ENCODE measurements at regions not wholly inside any gene's neighbourhood (a gene's known extent, or its start where the extent isn't known, plus 50 kb on each side); places are given as distances from the start of the nearest gene placed in this dataset.

DNA sequence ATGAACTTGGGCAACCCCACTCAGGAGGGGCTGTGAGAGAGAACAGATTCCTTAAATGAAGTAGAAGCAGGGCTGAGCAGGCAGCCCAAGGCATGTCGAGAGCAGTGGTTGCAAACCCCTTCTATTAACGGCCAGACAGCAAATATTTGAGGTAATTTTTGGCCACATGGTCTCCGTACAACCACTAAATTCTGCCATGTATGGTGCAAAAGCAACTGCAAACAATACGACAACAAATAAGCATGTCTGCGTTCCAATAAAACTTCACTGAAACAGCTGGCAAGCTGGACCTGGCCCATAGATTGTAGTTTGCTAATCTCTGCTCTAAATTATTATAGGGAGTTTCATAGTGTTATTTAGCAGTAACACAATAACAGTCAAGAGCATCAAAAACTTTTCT, 217.0 kb upstream of the ZNF521 start:
- H3K4me3 ChIP-seq (ENCODE audit: control insufficient read depth, low read depth, low read length), result no peak overlapping the region
- TF ChIP-seq, protein P1, sequence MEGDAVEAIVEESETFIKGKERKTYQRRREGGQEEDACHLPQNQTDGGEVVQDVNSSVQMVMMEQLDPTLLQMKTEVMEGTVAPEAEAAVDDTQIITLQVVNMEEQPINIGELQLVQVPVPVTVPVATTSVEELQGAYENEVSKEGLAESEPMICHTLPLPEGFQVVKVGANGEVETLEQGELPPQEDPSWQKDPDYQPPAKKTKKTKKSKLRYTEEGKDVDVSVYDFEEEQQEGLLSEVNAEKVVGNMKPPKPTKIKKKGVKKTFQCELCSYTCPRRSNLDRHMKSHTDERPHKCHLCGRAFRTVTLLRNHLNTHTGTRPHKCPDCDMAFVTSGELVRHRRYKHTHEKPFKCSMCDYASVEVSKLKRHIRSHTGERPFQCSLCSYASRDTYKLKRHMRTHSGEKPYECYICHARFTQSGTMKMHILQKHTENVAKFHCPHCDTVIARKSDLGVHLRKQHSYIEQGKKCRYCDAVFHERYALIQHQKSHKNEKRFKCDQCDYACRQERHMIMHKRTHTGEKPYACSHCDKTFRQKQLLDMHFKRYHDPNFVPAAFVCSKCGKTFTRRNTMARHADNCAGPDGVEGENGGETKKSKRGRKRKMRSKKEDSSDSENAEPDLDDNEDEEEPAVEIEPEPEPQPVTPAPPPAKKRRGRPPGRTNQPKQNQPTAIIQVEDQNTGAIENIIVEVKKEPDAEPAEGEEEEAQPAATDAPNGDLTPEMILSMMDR (conservative IDR thresholded peaks at IDR 0.05; ENCODE audit: control insufficient read depth, insufficient read depth, low read depth, low read length), result no peak
- DNase-seq (ENCODE audit: low read depth), result no peak

DNA sequence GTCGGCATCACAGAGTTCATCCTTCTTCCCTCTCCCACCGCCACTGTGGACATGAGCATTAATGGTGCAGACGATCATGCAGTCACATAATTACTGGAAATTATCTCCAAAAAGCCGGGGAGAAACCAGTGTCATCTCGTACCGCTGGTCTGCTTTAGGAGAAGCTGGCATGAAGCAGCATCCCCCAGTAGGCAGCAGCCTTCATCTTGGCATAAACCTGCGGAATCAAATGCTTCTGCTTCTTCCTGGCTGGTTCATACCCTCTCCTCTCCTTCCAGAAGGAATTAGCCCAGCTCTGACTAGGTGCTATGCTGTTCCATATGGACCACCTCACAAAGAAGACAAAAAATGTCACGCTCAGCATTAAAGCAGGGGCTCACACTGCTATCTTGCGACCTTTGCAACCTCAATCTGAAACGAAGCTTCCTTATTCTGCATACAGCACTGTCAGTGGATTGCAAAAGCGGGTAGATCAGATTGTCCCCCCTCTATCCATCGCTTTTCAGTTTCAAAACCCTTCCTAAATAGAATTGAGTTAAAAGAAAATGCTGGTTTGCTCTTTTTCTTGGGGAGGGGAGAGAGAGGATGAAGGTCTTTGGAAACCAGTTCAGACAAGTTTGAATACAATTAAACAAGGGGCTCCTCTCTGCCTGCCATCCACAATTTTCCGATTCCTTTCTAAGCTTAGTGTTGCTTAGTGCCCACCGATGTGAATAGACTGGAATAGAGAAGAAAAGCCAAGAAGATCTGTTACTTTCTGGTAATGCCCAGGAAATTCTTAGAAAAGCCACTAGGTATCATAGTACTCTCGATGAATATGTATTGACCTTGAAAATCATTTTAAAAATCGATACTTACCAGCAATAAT, 212.1 kb upstream of the ZNF521 start:
- no peak overlapping the region for H3K4me3 ChIP-seq (ENCODE audit: control insufficient read depth, low read depth, low read length)
- DNase-seq (ENCODE audit: low read depth), result no peak
- TF ChIP-seq, protein P1 (conservative IDR thresholded peaks at IDR 0.05; ENCODE audit: control insufficient read depth, insufficient read depth, low read depth, low read length), result no peak

DNA sequence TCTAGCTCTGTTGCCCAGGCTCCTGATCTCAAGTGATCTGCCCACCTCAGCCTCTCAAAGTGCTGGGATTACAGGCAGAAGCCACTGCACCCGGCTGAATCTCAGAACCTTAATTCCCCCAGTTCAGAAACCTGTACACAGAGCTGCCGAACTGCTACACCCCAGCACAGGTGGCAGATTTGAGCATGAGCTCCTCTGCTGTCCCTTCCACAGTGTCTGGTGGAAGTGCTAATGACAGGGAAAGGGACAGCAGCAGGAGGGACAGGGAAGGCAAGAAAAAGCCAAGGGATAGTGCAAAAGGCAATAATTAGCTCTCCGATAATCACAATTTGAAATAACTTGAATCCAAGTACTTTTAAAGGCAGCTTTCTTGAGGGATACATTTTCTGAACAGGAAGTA, 211.4 kb upstream of the ZNF521 start:
- TF ChIP-seq, protein P1 (conservative IDR thresholded peaks at IDR 0.05; ENCODE audit: control insufficient read depth, insufficient read depth, low read depth, low read length), result no peak
- no peak for DNase-seq (ENCODE audit: low read depth)
- no peak overlapping the region for H3K4me3 ChIP-seq (ENCODE audit: control insufficient read depth, low read depth, low read length)

DNA sequence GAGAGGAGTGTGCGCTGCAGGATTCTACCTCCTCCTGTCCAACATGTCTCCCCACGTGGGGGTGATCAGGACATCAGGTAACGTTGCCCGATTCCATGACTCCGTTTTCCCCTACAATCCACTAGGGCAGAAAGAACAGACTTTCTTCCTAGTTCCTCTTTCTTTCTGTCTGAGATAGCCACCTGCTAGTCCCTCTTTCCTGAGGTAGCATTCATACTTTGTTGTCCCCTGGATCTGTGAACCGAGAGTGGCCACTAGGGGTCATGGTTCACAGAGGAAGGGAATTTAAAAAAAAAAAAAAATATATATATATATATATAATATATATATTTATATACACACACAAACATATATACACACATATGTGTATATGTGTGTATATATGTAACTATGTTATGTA, 210.0 kb upstream of the ZNF521 start:
- TF ChIP-seq, protein P1 (conservative IDR thresholded peaks at IDR 0.05; ENCODE audit: control insufficient read depth, insufficient read depth, low read depth, low read length), result peak; percentile 46
- no peak overlapping the region for H3K4me3 ChIP-seq (ENCODE audit: control insufficient read depth, low read depth, low read length)
- DNase-seq (ENCODE audit: low read depth), result peak; percentile 44

DNA sequence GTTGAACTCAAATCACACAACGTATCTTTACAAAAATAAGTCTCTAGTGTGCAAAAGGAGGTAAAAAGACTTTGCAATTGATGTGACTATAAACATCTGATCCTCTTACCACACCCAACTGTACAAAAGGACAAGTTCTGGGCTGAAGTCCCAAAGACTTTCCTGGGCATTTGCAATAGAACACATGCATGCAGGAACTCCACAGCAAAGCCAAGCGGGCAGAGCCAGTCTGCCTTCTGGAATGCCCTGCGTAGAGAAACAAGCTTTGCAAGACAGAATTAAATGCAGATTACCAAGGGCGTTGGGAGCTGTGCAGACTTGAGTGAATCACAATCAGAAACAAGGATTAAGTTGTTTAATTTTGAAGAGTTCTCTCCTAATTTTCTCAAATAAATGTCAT, 208.4 kb upstream of the ZNF521 start:
- no peak for DNase-seq (ENCODE audit: low read depth)
- TF ChIP-seq, protein P1 (conservative IDR thresholded peaks at IDR 0.05; ENCODE audit: control insufficient read depth, insufficient read depth, low read depth, low read length), result no peak
- H3K4me3 ChIP-seq (ENCODE audit: control insufficient read depth, low read depth, low read length), result no peak overlapping the region

DNA sequence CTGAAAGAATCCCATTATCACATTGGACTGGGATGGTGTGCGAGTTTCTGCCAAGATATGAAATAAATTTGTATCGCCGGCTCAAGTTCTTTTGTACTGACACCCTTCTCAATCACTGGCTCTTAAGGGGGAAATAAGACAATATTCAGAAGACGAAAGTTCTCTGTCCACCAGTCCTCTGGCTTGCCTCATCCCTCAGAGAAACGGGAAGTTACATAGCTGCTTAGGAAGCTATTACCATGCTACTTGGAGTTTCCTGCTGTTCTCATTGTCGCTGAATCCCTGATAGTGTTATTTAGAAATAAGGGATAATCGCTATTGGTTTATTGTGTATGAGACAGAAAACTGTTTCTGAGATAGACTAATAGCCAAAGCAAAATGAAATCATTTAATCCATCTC, 205.0 kb upstream of the ZNF521 start:
- TF ChIP-seq, protein P1 (conservative IDR thresholded peaks at IDR 0.05; ENCODE audit: control insufficient read depth, insufficient read depth, low read depth, low read length), result no peak
- no peak for DNase-seq (ENCODE audit: low read depth)
- H3K4me3 ChIP-seq (ENCODE audit: control insufficient read depth, low read depth, low read length), result no peak overlapping the region

Measured in fibroblast of mammary gland (primary cell).